HG02759 (cell line): ENCODE measurements at regions not wholly inside any gene's neighbourhood (a gene's known extent, or its start where the extent isn't known, plus 50 kb on each side); places are given as distances from the start of the nearest gene placed in this dataset.

Source experiments
- ATAC-seq: cut with Tn5 transposase; IDR thresholded peaks from one replicate; pipeline ENCODE4 v1.9.1; 2021; ENCODE audit warnings: mild to moderate bottlenecking, moderate library complexity; ENCODE audit not compliant: unreplicated experiment

- ATAC-seq: no peak
These were observed 295.9 kb upstream of the ITGA1 start for GRCh38 chr5:52491818-52492217.

DNA sequence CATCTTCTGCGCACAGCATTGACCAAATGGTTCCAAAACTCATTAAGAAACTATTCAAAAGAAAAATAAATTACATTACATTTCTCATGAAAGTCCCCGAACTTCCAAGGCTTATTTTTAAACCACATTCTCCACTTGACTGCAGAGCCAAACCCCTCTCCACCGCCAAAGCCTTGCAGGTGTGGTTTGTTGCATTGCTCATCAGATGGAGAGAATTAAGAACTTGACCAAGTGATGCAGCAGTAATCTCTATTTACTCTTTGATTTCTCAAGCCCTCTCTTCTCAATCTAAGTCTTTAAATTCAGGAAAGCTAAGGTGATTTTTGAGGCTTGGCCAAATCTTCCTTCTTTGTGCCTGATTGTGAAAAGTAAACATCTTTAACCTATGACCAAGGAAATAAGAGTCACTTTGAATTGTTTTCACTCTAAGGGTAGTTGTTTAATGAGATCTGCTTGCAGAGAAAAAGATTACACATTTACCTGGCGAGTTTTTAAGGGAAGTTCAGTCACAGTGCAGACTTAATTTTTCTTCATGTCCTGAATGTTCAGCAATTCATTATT is 290.5 kb upstream of the ITGA1 start:
- no peak for ATAC-seq

GRCh38 chr5:52498607-52499006 is 289.1 kb upstream of the ITGA1 start:
- ATAC-seq: no peak

DNA sequence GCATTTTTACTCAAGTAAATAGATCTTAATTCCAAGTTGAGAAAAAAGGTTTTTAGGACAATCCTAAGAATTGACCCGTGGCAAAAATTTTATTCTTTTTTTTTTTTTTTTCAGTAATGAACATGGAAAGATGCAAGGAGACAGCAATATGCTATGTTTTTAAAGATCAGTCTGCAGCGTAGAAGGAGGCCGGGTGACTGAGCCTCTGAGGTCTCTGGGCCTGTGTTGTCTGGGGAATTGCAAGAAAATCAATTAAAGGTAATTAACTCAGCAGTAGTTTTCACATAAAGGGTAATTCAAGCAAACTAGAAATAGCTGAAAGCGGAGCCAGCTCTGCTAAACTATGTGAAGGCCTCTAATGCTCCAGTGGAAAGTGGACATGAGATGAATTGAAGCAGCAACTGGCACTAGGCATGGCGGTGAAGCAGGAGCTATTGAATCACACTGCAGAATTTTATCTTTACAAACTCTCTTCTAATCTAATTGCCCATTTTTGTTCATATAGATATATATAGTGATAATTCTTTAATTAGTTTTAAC is 285.2 kb upstream of the ITGA1 start:
- ATAC-seq: no peak

- ATAC-seq: no peak
These were observed 283.0 kb upstream of the ITGA1 start for GRCh38 chr5:52504584-52505240.

- ATAC-seq: no peak
These were observed 270.0 kb upstream of the ITGA1 start for GRCh38 chr5:52517667-52518066.

- no peak for ATAC-seq
These were observed 267.5 kb upstream of the ITGA1 start for GRCh38 chr5:52520171-52520570.

GRCh38 chr5:52521236-52521635 is 266.5 kb upstream of the ITGA1 start:
- no peak for ATAC-seq

GRCh38 chr5:52523701-52524100 is 264.0 kb upstream of the ITGA1 start:
- no peak for ATAC-seq

DNA sequence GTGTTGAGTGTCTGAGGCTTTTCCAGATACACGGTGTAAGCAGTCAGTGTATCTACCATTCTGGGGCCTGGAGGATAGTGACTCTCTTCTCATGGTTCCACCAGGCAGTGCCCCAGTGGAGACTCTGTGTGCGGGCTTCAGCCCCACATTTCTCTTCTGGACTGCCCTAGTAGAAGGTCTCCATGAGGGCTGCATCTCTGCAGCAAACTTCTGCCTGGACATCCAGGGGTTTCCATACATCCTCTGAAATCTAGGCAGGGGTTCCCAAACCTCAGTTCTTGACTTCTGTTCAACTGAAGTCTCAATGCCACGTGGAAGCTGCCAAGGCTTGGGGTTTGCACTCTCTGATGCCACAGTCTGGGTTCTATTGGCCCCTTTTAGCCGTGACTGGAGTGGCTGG is 256.6 kb upstream of the ITGA1 start:
- ATAC-seq: no peak

DNA sequence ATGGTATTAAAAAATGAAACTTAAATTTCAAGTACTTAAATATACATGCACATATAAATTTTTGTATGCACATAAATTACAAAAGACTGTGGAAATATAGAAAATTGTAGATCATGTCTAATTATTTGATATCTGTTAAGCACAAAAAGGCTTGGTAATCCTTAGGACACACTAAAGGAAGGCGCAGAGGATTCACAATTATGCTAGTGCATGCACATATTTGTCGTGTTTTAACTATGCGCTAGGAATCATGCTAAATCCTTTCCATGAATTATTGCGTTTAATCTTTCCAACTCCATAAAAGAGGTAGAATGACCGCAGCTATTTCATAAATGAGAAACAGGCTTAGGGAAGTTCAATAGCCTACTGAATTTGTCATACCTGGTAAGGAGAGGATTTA is 244.1 kb upstream of the ITGA1 start:
- ATAC-seq: no peak

- ATAC-seq: no peak
These were observed 243.0 kb upstream of the ITGA1 start for GRCh38 chr5:52544738-52545137.

DNA sequence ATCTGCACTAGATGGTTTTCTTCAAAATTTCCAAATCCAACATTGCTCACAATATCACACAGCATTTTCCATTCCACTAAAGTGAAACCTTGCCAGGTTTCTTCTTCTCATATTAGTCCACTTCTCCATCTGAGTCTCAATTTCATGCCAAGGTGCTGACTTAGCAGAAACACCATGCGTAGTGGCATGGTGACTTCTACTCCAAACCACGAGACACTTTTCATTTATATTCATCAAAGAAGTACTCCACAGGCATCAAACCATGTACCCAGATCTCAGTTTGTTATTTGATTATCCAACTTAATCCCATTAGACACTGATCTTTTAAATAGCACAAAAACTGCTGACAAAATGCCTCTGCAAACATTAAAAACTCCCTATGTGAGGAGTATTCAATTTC is 233.4 kb upstream of the ITGA1 start:
- no peak for ATAC-seq

GRCh38 chr5:52560366-52560765 is 227.3 kb upstream of the ITGA1 start:
- ATAC-seq: no peak

- ATAC-seq: no peak
These were observed 225.2 kb upstream of the ITGA1 start for GRCh38 chr5:52562473-52562872.

DNA sequence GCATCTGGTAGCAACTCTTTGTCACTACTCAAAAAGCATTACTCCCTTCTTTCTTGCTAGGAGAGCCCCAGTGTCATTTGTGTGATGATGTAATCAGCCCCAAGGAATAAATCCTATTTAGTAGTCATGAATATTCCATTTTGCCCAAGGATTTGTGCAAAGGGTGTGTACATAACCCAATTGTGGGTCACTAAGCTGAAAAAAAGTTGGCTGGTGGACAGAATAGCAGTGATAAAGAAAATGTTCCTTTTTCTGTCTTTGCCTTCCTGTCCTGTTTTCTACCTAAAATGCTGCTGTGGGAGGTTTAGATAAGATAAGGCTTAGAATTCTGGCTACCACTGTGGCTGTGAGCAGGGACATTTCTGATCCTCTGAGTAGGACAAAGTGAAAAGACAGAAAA is 223.1 kb upstream of the ITGA1 start:
- ATAC-seq: no peak

DNA sequence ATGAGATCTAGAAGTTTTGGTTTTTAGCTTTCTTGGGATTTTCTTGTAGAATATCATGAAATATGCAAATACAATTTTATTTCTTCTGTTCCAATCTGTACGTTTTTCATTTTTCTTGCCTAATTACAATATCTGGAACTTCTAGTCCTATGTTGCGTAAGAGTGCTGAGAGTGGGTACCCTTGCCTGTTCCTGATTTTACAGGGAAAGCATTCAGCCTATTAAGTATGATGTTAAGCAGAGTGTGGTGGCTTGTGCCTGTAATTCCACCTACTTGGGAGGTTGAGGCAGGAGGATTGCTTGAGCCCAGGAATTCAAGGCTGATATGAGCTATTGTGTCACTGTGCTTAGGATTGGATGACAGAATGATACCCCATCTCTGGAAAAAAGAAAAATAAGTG is 210.2 kb upstream of the ITGA1 start:
- ATAC-seq: no peak

DNA sequence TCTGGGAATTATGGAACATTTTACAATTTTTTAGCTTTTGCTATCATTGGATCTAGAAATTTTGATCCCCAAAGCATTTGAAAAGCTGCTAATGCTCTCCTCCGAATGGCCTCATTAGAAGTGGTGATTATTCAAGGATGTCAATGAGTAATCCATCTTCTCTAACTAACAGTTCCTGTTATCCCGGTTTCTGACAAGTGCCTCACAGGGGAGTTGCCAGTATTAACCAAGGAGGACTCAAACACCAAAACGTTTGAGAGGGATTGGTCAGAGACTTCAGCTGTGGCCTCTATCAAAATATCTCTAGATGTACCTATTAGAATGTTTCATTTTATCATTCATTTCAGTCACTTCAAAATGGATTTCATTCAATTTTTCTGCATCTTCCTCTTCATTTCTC is 208.3 kb upstream of the ITGA1 start:
- no peak for ATAC-seq

DNA sequence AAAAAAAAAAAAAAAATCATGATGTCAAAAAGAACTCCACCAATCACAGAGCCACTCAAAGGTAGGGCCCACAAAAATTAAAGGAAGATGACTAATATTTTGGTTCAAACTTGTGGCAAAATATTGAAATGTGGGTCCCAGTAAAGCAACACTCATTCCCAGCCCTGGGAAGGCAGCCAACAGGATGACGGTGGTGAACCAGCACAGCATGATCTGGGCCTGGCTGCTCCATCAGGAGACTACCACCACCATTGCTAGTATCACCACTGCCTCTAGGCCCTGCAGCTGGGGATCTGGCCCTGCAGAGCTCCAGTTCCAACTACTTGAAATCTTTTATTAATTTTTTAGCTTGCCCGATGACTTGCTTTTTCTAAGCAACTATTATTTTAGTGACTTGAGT is 206.8 kb upstream of the ITGA1 start:
- ATAC-seq: no peak

- ATAC-seq: no peak
These were observed 205.4 kb upstream of the ITGA1 start for GRCh38 chr5:52582313-52582712.

- ATAC-seq: no peak
These were observed 200.6 kb upstream of the ITGA1 start for GRCh38 chr5:52587131-52587530.

GRCh38 chr5:52597625-52598024 is 190.1 kb upstream of the ITGA1 start:
- ATAC-seq: no peak

DNA sequence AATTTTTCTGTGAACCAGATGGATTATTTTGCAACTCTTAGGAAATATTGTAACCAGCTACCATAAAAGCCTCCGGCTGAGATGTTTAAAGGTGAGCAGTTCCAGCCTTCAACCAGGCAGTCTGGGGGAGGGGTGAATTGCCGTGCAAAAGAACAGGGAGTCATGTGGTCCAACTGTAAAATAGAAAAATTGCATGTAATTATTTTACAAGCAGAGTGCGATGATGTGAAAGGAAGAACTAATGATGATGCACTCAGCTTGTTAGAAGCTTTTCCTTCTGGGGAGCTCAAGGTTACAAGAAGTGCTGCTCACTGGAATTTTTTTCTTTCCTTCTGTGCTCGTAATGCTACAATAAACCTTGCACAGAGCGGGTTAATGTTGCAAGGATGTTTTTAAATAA is 188.7 kb upstream of the ITGA1 start:
- no peak for ATAC-seq
